ENCODE measurements at regions not wholly inside any gene's neighbourhood (a gene's known extent, or its start where the extent isn't known, plus 50 kb on each side); places are given as distances from the start of the nearest gene placed in this dataset.
"Not testable (repeated sequence)": the region's sequence is repeated elsewhere in the genome, so short reads cannot be mapped to it uniquely, and the experiment has no call there.

DNA sequence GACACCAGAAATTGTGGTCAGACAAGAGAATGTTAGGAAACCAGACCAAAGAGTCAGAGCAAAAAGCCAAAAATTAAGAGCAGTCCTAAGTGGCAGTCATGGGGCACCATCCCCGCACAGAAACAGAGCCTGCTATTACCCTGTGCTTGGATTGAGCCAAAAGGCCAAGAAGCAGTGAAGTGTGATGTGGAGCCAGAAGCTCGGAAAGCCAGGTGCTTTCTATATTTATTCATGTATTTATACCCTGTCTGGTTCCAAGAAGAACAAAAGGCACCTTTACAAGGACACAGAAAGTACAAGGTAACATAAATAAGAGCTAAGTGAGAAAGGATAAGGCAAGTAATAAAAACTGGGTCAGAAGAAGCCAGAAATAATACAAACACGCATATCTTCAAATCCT lies 336.2 kb upstream of the CNR1 start:
- TF ChIP-seq, protein P1, sequence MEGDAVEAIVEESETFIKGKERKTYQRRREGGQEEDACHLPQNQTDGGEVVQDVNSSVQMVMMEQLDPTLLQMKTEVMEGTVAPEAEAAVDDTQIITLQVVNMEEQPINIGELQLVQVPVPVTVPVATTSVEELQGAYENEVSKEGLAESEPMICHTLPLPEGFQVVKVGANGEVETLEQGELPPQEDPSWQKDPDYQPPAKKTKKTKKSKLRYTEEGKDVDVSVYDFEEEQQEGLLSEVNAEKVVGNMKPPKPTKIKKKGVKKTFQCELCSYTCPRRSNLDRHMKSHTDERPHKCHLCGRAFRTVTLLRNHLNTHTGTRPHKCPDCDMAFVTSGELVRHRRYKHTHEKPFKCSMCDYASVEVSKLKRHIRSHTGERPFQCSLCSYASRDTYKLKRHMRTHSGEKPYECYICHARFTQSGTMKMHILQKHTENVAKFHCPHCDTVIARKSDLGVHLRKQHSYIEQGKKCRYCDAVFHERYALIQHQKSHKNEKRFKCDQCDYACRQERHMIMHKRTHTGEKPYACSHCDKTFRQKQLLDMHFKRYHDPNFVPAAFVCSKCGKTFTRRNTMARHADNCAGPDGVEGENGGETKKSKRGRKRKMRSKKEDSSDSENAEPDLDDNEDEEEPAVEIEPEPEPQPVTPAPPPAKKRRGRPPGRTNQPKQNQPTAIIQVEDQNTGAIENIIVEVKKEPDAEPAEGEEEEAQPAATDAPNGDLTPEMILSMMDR (IDR thresholded peaks at IDR 0.05; ENCODE audit: unreplicated experiment), result no peak
- Mint-ChIP-seq H3K27me3 (no peaks in the 10 kb centered on the region), H3K36me3 (ENCODE audit: insufficient read depth) (no peaks in the 10 kb centered on the region), H3K4me3 (ENCODE audit: low read depth) (no peak overlapping the region), H3K9me3 (ENCODE audit: low read depth) (peaks cover 6% of the 10 kb centered on the region), H3K27ac (no peak overlapping the region), H3K4me1 (ENCODE audit: low read depth) (peaks cover 2% of the 10 kb centered on the region)
- DNase-seq (ENCODE audit: low spot score, unreplicated experiment), result no peak

DNA sequence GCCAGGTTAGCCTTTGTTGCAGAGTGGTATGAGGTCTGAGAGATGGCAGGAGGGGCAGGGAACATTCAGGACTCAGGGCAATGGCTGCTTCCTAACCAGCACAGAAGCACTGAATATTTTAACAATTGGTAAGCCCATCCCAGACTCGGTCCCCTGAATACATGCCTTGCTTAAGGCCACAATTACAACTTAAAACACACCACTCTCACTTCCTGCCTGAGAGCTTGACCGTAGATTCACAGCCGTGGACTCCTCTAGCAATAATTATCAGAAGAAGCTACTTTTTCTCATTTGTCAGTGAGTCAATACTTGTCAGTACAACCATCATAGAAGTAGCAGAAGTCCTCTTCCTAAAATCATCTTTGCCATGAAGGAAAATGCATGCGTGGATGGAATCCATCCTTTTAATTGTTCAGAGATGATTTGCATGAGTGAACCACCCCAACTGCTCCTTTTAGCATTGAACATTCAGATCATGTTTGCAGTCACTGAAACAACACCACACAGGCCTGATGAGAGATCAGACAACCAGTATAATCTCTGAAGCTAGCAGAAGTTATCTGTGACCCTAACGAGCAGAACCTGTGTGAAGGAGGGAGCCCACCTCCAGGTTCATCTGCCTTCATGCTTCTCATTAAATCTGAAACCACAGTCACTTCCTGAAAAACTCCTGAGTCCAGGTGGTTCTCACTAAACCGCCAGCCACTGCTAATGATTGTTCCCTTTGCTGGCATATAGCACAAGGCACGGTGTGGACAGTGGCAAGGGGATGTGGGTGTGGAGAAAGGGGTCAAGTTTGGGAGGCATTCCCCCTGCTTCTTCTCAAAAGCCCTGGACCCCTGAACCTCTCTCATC lies 333.9 kb upstream of the CNR1 start:
- Mint-ChIP-seq H3K4me1 (ENCODE audit: low read depth) (peaks cover 2% of the 10 kb centered on the region), H3K27ac (no peak overlapping the region), H3K9me3 (ENCODE audit: low read depth) (peaks cover 3% of the 10 kb centered on the region), H3K27me3 (no peaks in the 10 kb centered on the region), H3K4me3 (ENCODE audit: low read depth) (no peak overlapping the region), H3K36me3 (ENCODE audit: insufficient read depth) (no peaks in the 10 kb centered on the region)
- DNase-seq (ENCODE audit: low spot score, unreplicated experiment), result no peak
- TF ChIP-seq, protein P1 (IDR thresholded peaks at IDR 0.05; ENCODE audit: unreplicated experiment), result no peak

DNA sequence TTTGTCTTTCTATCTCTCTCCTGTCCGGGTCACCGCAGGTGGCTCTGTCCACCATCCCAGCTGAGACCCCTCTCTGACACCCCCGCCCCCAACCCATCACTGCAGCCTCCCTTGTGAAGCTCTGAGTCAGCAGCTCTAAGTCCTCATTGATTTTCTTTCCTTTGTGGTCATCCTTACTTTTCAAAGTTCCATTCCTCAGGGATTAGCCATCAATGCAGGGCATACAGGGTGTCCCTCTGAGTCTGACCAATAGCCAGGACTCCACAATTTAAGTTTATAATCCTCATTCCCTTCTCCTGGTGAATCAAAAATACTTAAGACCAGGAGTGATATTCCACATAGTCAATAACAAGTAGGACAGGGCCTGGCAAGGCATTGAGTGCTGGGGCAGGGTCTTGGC lies 333.3 kb upstream of the CNR1 start:
- TF ChIP-seq, protein P1 (IDR thresholded peaks at IDR 0.05; ENCODE audit: unreplicated experiment), result no peak
- no peaks in the 10 kb centered on the region for H3K27me3 Mint-ChIP-seq
- H3K27ac Mint-ChIP-seq, result no peak overlapping the region
- DNase-seq (ENCODE audit: low spot score, unreplicated experiment), result no peak
- no peak overlapping the region for H3K4me3 Mint-ChIP-seq (ENCODE audit: low read depth)
- H3K4me1 Mint-ChIP-seq (ENCODE audit: low read depth), result peaks cover 2% of the 10 kb centered on the region
- H3K9me3 Mint-ChIP-seq (ENCODE audit: low read depth), result peaks cover 3% of the 10 kb centered on the region
- H3K36me3 Mint-ChIP-seq (ENCODE audit: insufficient read depth), result no peaks in the 10 kb centered on the region

DNA sequence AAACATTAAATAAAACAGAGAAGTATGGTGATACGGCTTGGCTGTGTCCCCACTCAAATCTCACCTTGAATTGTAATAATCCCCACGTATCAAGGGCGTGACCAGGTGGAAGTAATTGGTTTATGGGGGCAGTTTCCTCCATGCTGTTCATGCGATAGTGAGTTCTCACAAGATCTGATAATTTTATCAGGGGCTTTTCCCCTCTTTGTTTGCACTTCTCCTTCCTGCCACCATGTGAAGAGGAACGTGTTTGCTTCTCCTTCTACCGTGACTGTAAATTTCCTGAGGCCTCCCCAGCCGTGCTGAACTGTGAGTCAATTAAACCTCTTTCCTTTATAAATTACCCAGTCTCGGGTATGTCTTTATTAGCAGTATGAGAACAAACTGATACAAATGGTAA lies 331.3 kb upstream of the CNR1 start:
- not testable (repeated sequence) for H3K36me3 Mint-ChIP-seq (ENCODE audit: insufficient read depth); DNase-seq (ENCODE audit: low spot score, unreplicated experiment); H3K4me3 Mint-ChIP-seq (ENCODE audit: low read depth); H3K27ac Mint-ChIP-seq; H3K4me1 Mint-ChIP-seq (ENCODE audit: low read depth); H3K9me3 Mint-ChIP-seq (ENCODE audit: low read depth); H3K27me3 Mint-ChIP-seq

DNA sequence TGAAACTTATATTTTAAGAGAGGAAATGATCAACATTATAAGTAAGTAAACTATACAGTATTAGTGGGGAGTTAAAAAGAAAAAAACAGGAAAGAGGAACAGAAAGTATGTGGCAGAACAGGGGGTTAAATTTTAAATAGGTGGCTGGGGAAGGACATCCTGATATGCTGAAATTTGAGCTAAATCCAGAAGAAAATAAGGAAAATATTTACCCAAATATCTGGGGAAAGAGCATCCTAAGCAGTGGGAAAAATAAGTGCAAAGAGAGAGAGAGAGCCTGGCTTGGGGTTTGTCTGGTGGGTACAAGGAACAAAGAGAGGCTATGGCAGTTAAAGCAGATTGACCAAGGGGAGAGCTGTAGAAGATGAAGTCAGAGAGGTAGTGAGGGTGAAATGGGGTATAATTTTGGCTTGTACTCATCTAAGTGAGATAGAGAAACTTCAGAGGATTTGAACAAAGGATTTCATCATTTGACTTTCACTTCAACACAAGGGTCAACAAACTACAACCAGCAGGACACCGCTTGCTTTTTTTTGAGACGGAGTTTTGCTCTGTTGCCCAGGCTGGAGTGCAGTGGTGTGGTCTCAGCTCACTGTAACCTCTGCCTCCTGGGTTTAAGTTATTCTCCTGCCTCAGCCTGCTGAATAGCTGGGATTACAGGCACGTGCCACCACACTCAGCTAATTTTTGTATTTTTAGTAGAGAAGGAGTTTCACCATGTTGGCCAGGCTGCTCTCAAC lies 328.4 kb upstream of the CNR1 start:
- Mint-ChIP-seq H3K9me3 (ENCODE audit: low read depth) (peaks cover 3% of the 10 kb centered on the region), H3K27me3 (no peaks in the 10 kb centered on the region), H3K4me1 (ENCODE audit: low read depth) (no peaks in the 10 kb centered on the region), H3K27ac (no peak overlapping the region), H3K36me3 (ENCODE audit: insufficient read depth) (no peaks in the 10 kb centered on the region), H3K4me3 (ENCODE audit: low read depth) (no peak overlapping the region)
- TF ChIP-seq, protein P1 (IDR thresholded peaks at IDR 0.05; ENCODE audit: unreplicated experiment), result no peak
- no peak for DNase-seq (ENCODE audit: low spot score, unreplicated experiment)
